GM18517 (cell line): ENCODE measurements at regions not wholly inside any gene's neighbourhood (a gene's known extent, or its start where the extent isn't known, plus 50 kb on each side); places are given as distances from the start of the nearest gene placed in this dataset.
"Not testable (repeated sequence)": the region's sequence is repeated elsewhere in the genome, so short reads cannot be mapped to it uniquely, and the experiment has no call there.

Source experiments
- ATAC-seq: cut with Tn5 transposase; IDR thresholded peaks from one replicate; pipeline ENCODE4 v1.9.1; 2021; ENCODE audit warnings: mild to moderate bottlenecking, moderate library complexity; ENCODE audit not compliant: unreplicated experiment

DNA sequence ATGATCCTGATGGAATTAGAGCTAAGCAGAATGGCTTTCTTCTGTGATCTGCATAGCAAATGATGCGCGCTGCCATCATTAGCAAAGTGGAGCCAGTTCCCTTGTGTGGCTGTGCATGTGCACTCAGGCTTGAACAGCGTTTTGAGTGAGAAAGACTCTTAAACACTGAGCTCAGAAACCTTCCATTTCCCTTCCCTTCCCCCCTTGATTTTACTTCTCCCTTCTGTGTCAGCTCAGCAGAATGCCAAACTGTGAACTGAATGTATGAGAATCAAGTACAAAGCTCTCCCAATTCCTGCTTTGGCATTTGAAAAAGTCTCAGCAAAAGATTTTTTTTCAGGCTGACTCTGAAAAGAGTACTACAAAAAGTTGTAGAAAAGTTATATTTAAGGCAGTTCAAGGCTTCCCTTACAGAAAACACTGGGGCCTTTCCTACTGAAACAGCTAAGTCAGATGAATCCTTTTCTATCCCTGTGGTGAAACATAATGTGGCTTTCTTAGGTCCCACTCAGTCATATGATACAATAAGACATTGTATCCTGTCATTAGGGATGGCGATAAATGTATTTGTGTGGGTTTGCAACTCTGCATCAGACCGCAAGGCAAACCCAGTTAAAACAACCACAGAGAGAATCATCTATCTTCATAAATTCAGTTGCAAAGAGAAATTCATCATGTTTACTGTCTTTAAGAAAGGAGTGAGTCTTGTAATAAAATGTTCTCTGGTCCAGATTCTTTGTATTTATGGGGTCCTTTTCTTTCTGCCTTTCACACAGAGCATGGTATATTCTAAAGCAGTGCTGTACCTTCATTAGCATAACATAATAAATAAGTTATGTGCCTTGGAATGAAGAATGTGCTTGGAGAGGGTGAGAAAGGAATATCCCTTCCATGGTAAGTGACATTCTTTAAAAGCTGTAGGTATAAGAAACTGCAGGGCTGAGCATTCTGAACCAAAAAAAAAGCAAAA, 222.6 kb downstream of the CAAP1 start:
- no peak for ATAC-seq

DNA sequence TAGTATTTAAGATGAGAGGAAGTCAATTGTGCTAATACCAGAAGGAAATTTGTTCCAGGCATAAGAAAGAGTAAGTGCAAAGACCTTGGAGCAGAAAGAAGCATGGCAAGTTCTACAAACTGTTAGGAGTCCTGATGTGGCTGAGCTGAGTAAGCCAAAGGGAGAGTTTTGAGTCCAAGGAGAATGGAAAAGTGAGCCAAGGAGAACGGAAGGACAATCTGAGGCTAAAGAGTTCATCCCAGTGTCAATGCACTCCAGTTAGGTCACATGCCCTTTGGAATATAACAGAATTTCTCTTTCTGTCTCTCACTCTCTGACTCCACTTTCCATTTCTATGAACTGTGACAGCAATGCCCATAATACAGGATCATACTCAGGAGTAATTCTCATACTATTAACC, 224.7 kb downstream of the CAAP1 start:
- ATAC-seq, result no peak

DNA sequence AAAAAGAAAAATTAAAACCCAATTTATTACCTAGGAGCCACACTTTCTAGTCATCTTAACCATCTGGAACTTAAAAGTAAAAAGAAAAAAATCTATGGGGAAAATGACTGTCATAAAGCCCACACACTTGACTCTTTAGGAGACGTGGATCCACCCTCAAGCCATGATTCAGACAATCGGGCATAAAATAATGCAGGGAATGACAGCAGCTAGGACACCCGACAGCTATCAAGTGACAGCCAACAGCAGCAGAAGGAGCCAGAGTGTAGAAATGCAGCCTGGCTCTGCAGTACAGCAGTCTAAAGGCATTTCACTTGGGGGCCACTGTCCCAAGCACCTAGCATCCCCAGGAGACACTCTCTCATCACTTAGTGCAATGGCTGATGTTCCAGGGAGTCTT, 226.9 kb downstream of the CAAP1 start:
- no peak for ATAC-seq

DNA sequence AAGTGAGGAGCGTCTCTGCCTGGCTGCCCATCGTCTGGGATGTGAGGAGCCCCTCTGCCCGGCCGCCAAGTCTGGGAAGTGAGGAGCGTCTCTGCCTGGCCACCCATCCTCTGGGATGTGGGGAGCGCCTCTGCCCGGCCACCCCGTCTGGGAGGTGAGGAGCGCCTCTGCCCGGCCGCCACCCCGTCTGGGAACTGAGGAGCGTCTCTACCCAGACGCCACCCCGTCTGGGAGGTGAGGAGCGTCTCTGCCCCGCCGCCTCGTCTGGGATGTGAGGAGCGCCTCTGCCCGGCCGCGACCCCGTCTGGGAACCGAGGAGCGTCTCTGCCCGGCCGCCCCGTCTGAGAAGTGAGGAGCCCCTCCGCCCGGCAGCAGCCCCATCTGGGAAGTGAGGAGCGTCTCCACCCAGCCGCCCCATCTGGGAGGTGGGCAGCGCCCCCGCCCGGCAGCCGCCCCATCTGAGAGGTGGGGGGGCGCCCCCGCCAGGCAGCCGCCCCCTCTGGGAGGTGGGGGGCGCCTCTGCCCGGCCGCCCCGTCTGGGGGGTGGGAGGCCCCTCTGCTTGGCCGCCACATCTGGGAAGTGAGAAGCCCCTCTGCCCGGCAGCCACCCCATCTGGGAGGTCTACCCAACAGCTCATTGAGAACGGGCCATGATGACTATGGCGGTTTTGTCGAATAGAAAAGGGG, 228.4 kb downstream of the CAAP1 start:
- not testable (repeated sequence) for ATAC-seq

GRCh38 chr9:26662476-26662875, 230.1 kb downstream of the CAAP1 start:
- ATAC-seq, result no peak

DNA sequence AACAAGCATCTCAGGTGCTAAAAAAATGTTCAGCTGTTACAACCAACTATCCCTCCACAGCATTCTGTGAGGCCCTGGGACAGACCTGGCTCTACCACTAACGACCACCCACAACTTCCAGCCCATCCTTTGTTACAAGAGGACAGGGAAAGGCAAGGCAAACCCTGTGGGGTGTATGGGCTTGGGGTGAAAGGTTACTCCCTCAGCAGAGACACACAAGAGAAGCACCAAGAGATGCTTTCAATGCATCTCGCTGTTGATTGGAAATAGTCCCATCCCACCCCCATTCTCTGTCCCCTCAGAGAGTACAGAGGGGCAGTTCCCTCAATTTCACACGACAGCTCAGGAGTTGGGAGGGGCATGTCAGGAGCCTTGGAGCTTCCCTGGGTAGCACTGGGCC, 234.1 kb downstream of the CAAP1 start:
- ATAC-seq, result no peak

- ATAC-seq, result no peak
Measured at GRCh38 chr9:26657958-26658357, 234.6 kb downstream of the CAAP1 start.

DNA sequence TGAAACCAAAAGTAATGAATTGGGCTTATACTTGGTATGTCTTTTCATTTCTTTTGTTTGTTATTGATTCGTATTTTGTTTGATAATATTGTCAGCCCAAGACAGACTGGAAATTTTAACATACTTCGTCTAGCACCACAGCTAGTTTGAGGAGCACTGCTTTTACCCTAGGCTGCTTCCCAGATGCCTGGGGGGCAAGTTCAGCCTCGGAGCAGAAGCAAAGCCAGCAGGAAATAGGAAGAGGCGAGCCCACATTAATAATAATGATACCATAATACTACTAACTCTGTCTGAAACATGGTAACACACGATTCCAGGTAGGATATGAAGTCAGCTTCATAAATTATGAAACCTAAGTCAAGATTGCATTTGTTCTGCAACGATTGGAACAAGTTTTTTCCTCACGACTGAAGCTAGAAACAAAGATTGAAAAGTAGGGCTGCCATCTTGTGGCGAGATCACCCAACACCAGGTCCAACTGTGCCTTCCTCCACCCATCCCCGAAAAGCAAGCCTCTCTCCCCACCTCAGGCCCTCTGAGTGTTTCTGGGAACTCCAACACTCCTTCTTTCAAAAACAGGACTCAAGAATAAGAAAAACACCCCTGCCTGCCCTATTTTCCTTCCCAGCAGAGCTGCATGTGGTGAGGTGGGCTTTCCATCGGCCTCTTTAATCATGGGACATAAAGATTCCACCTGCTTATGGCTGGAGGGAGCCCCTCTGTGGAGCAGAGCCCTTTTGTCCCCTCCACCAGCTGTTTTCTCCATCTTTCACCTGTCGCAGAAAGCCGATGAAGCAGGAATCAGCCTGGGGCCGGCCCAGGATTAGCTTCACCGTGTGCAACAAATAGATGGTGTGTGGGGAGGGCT, 236.4 kb downstream of the CAAP1 start:
- ATAC-seq, result no peak

- no peak for ATAC-seq
Measured at GRCh38 chr9:26655166-26655565, 237.4 kb downstream of the CAAP1 start.

GRCh38 chr9:26650325-26650724, 242.3 kb downstream of the CAAP1 start:
- no peak for ATAC-seq

- ATAC-seq, result no peak
Measured at GRCh38 chr9:26643826-26644225, 248.8 kb downstream of the CAAP1 start.

DNA sequence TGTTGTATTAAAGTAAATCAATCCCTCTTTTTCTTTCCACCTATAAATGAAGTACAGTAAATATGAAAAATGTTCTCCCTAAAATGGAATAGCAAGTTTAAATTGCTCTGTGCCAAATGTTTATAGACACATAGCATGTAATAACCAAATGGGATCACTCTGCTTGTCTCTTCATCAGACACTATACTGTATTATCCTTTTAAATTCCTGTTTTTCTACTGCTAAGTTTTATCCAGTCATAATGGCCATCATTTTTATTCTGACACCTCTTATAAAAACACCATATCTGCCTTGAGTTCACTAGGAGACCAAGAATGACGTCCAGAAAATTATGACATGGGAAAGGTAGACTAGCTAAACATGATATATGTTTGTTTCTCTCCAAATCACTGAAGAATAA, 252.8 kb downstream of the CAAP1 start:
- no peak for ATAC-seq

- no peak for ATAC-seq
Measured at GRCh38 chr9:26637101-26637500, 255.5 kb downstream of the CAAP1 start.

DNA sequence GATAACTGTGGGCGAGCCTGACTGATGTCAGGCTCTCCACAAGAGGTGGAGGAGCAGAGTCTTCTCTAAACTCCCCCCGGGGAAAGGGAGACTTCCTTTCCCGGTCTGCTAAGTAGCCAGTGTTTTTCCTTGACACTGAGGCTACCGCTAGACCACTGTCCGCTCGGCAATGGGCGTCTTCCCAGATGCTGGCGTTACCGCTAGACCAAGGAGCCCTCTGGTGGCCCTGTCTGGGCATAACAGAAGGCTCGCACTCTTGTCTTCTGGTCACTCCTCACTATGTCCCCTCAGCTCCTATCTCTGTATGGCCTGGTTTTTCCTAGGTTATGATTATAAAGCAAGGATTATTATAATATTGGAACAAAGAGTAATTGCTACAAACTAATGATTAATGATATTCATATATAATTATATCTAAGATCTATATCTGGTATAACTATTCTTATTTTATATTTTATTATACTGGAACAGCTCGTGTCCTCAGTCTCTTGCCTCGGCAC, 278.7 kb downstream of the CAAP1 start:
- ATAC-seq, result not testable (repeated sequence)

DNA sequence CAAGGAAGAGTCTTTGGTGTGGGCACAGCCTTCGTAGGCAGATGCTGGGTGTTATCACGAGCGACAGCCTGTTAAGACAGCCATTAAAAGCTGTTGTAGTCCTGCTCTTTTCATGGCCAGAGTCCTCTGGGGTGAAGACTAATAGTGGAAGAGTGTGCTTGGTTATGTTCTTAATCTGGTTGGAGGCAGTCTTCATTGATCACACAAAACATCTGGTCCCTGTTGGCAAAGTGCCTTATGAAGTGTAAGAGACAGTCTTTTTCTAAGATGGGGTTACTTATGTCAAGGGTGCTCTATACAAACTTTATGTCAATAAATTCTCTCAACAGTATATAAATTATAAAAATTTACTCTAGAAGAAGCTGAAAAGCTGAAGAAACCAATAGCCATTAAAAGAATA, 280.4 kb downstream of the CAAP1 start:
- no peak for ATAC-seq

DNA sequence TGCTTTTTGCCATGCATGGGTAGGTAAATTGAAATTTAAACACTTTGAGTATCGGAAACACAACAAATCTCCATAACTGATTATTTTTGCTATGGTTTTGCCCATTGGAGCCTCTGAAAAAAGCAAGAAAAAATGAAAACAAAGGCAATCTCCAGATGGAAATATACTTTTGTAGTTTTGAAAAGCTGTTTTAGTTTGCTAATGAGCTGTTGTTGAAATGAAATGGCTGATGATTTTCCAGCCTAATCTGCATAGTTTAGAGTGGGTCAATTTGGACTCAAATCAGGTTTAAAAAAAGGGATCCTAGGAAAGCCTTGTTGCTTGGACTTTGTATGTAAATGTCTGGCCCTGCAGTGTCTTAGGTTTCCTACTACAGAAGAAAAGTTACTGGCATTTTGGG, 285.8 kb downstream of the CAAP1 start:
- ATAC-seq, result no peak

- ATAC-seq, result no peak
Measured at GRCh38 chr9:26605367-26605766, 287.2 kb downstream of the CAAP1 start.

DNA sequence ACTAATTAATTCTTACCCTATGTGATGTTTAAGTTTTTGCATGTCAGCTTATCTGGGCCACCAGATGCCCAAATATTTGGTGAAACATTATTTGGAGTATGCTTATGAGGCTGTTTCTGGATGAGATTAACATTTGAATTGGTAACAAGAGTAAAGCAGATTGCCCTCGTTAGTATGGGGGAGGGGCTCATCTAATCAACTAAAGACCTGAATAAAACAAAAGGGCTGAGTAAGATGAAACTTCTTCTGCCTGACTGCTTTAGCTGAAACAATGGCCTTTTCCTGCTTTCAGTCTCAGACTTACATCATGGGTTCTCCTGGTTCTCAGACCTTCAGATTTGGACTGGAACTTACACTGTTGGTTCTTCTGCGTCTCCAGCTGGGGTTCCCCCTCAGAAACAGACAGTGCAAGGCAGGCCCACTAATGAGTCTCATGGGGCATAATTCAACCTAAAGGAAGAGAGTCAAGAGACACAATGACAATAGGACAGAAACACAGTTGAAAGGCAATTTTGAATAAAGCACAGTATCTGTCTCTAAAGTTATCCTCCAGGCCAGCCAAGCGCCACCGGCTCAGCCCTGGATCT, 288.4 kb downstream of the CAAP1 start:
- no peak for ATAC-seq

- no peak for ATAC-seq
Measured at GRCh38 chr9:26603617-26604016, 289.0 kb downstream of the CAAP1 start.

- no peak for ATAC-seq
Measured at GRCh38 chr9:26597542-26598149, 295.0 kb downstream of the CAAP1 start.
